ENCODE measurements at regions not wholly inside any gene's neighbourhood (a gene's known extent, or its start where the extent isn't known, plus 50 kb on each side); places are given as distances from the start of the nearest gene placed in this dataset.
"Not testable (repeated sequence)": the region's sequence is repeated elsewhere in the genome, so short reads cannot be mapped to it uniquely, and the experiment has no call there.

DNA sequence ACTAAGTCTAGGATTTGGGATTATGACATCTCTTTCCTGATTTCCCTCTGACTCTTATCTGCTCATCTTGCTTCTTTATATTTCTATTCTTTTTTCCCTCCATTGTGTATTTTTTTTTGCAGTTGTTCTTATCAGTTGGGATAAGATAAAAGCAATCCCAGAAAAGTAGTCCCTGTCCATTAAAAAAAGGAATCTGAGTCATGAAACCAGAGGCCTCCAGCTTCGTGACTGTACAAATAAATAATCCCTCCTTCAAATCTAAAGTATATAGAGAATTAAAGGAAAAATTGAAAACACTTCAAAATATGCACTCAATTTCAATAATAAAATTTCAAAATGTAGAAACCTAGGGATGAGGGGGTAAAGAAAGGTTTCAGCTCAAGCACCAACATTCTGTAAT is 317.8 kb upstream of the NT5E start:
- Histone ChIP-seq H3K27ac (no peak overlapping the region), H3K9me3 (no peaks in the 10 kb centered on the region), H3K4me3 (no peak overlapping the region), H3K4me1 (ENCODE audit: insufficient read depth) (no peaks in the 10 kb centered on the region), H3K27me3 (no peaks in the 10 kb centered on the region), H3K36me3 (no peaks in the 10 kb centered on the region)
- no peak for DNase-seq
- TF ChIP-seq EP300 (IDR thresholded peaks at IDR 0.05) = no peak
- TF ChIP-seq POLR2A (IDR thresholded peaks at IDR 0.05) = no peak
- TF ChIP-seq, protein P1, sequence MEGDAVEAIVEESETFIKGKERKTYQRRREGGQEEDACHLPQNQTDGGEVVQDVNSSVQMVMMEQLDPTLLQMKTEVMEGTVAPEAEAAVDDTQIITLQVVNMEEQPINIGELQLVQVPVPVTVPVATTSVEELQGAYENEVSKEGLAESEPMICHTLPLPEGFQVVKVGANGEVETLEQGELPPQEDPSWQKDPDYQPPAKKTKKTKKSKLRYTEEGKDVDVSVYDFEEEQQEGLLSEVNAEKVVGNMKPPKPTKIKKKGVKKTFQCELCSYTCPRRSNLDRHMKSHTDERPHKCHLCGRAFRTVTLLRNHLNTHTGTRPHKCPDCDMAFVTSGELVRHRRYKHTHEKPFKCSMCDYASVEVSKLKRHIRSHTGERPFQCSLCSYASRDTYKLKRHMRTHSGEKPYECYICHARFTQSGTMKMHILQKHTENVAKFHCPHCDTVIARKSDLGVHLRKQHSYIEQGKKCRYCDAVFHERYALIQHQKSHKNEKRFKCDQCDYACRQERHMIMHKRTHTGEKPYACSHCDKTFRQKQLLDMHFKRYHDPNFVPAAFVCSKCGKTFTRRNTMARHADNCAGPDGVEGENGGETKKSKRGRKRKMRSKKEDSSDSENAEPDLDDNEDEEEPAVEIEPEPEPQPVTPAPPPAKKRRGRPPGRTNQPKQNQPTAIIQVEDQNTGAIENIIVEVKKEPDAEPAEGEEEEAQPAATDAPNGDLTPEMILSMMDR (IDR thresholded peaks at IDR 0.05) = no peak
- 69 to 83% (median 75%) methylated on average over 1 of the region's 1 CpG for WGBS, 3 donors
- intact Hi-C loops (cut with DNase I) = no loop called here

DNA sequence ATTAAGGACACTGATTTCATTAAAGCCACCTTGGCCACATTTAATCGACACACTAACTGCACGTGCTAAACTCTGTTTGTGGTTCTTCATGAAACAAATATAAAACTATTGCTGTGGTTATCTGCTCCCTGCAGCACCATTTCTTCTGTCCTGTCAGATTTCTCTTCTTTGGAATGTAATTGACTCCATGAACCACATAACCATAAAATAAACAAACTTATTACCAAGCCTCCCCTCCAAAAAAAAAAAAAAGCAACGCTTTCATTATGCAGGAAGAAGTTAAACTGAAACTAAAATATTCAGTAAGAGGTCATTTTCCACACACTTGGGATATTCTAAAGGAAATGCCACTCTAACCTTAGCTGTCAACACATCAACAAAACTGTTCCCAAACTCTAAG is 319.1 kb upstream of the NT5E start:
- Histone ChIP-seq H3K27me3 (no peaks in the 10 kb centered on the region), H3K4me3 (no peak overlapping the region), H3K4me1 (ENCODE audit: insufficient read depth) (no peaks in the 10 kb centered on the region), H3K9me3 (no peaks in the 10 kb centered on the region), H3K27ac (no peak overlapping the region), H3K36me3 (no peaks in the 10 kb centered on the region)
- 35 to 58% (median 42%) methylated on average over 3 of the region's 3 CpGs for WGBS, 3 donors
- DNase-seq = no peak
- TF ChIP-seq, protein P1 (IDR thresholded peaks at IDR 0.05) = no peak
- no peak for TF ChIP-seq EP300 (IDR thresholded peaks at IDR 0.05)
- TF ChIP-seq POLR2A (IDR thresholded peaks at IDR 0.05) = no peak
- intact Hi-C loops (cut with DNase I) = no loop called here

DNA sequence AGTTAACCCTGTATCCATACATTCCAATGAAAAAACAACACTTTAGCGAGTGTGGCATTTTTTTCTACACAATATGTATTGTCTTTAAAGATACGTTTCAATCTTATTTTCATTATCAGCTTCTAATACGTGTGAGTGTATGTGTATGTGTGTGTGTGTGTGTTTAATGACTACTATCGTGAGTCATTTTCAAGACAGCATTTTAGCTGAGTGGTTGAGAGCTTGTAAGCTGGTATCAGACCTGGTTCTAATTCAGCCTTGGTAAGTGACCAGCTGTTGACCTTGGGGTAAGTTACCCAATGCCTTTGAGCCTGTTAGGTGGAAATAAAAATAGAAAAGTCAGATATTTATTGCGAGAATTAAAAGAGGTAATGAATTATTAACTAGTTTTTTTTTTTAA is 320.0 kb upstream of the NT5E start:
- H3K4me1 ChIP-seq (ENCODE audit: insufficient read depth) = no peaks in the 10 kb centered on the region
- intact Hi-C loops (cut with DNase I) = no loop called here
- H3K36me3 ChIP-seq = no peaks in the 10 kb centered on the region
- no peak overlapping the region for H3K4me3 ChIP-seq
- H3K27me3 ChIP-seq = no peaks in the 10 kb centered on the region
- no peaks in the 10 kb centered on the region for H3K9me3 ChIP-seq
- 64 to 76% (median 70%) methylated on average over 5 of the region's 5 CpGs for WGBS, 3 donors
- no peak overlapping the region for H3K27ac ChIP-seq
- no peak for DNase-seq
- TF ChIP-seq POLR2A (IDR thresholded peaks at IDR 0.05) (no peak), EP300 (IDR thresholded peaks at IDR 0.05) (no peak)
- TF ChIP-seq, protein P1 (IDR thresholded peaks at IDR 0.05) = no peak

DNA sequence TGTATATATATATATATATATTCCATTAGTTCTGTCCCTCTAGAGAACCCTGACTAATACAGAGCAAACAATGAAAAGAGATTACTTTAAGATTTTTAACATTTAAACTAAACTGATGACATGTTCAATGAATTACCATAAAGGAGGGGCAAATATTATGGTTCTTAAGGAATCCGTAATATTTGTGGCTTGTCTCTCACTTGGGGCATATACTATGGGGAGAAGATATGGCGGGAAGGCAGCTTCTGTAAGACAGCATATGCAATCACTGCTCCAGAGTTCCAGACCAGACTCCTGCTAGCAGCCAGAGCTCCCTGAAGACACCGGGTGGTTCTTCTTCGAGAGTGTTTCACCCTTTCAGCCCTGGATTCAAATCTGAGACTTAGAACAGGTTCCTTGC is 321.1 kb upstream of the NT5E start:
- Histone ChIP-seq H3K4me1 (ENCODE audit: insufficient read depth) (no peaks in the 10 kb centered on the region), H3K27me3 (no peaks in the 10 kb centered on the region), H3K9me3 (no peaks in the 10 kb centered on the region), H3K36me3 (no peaks in the 10 kb centered on the region), H3K4me3 (no peak overlapping the region), H3K27ac (no peak overlapping the region)
- TF ChIP-seq, protein P1 (IDR thresholded peaks at IDR 0.05) = no peak
- TF ChIP-seq EP300 (IDR thresholded peaks at IDR 0.05) (no peak), POLR2A (IDR thresholded peaks at IDR 0.05) (no peak)
- intact Hi-C loops (cut with DNase I) = no loop called here
- 58 to 66% (median 60%) methylated on average over 4 of the region's 4 CpGs for WGBS, 3 donors
- DNase-seq = no peak

DNA sequence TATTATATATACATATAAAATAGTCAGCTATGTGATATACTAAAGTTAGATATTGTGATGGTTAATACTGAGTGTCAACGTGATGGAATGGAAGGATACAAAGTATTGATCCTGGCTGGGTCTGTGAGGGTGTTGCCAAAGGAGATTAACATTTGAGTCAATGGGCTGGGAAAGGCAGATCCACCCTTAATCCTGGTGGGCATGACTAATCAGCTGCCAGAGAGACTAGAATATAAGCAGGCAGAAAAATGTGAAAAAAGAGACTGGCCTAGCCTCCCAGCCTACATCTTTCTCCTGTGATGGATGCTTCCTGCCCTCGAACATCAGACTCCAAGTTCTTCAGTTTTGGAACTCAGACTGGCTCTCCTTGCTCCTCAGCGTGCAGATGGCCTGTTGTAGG is 321.6 kb upstream of the NT5E start:
- 73 to 81% (median 74%) methylated on average over 3 of the region's 3 CpGs for WGBS, 3 donors
- DNase-seq; H3K9me3 ChIP-seq; H3K36me3 ChIP-seq; H3K27me3 ChIP-seq; H3K4me3 ChIP-seq; intact Hi-C loops (cut with DNase I); H3K27ac ChIP-seq; H3K4me1 ChIP-seq (ENCODE audit: insufficient read depth): not testable (repeated sequence)

Measured in ovary (tissue), 7 donors.